WTC11 (cell line): ENCODE measurements at regions not wholly inside any gene's neighbourhood (a gene's known extent, or its start where the extent isn't known, plus 50 kb on each side); places are given as distances from the start of the nearest gene placed in this dataset.
A peak's percentile ranks its signal among the peaks of the same experiment; 100 is the strongest.

Experiments
- ATAC-seq: fragments of 200-7000 bp; cut with Tn5 transposase; 2 replicates; pipeline ENCODE4 v1.10.0; 2021; ENCODE audit warnings: mild to moderate bottlenecking, moderate library complexity
- CTCF ChIA-PET: fragments of 300-600 bp; sonication (Branson Sonifier 250); formaldehyde crosslinking; loops from one replicate; lab custom pipeline; 2021; ENCODE audit warnings: antibody characterized with exemption; lab: Charles Lee
- POLR2A ChIA-PET: fragments of 350-600 bp; sonication (Branson Sonifier 250); formaldehyde crosslinking; loops from one replicate; lab custom pipeline; 2021; ENCODE audit warnings: antibody characterized with exemption; lab: Charles Lee
- DNase-seq: peaks from one replicate; pipeline ENCODE4 v3.0.0; 2021; ENCODE audit warnings: low spot score
- H3K27ac Mint-ChIP-seq: 2 replicates; pipeline ENCODE4 v1.8.0; 2021; ENCODE audit warnings: mixed read lengths
- H3K27me3 Mint-ChIP-seq: 2 replicates; pipeline ENCODE4 v1.8.0; 2021; ENCODE audit warnings: low read depth, mild to moderate bottlenecking, moderate library complexity, mixed read lengths
- H3K36me3 Mint-ChIP-seq: 2 replicates; pipeline ENCODE4 v1.8.0; 2021; ENCODE audit warnings: mixed read lengths
- H3K4me1 Mint-ChIP-seq: 2 replicates; pipeline ENCODE4 v1.8.0; 2022; ENCODE audit warnings: mixed read lengths
- H3K4me3 Mint-ChIP-seq: 2 replicates; pipeline ENCODE4 v1.8.0; 2021; ENCODE audit warnings: mild to moderate bottlenecking, moderate library complexity, mixed read lengths
- H3K9me3 Mint-ChIP-seq: 2 replicates; pipeline ENCODE4 v1.8.0; 2021; ENCODE audit warnings: mixed read lengths
- ESRRA ChIP-seq: sonication (generic); formaldehyde crosslinking; IDR thresholded peaks from 2 replicates; pipeline ENCODE4 v1.8.1; 2022; ENCODE audit warnings: mild to moderate bottlenecking, missing genetic modification reagents, borderline replicate concordance
- FOXP1 ChIP-seq: sonication (generic); formaldehyde crosslinking; IDR thresholded peaks from 2 replicates; pipeline ENCODE4 v1.8.0; 2022; ENCODE audit warnings: missing genetic modification reagents, mild to moderate bottlenecking, moderate library complexity, borderline replicate concordance
- NFYB ChIP-seq: sonication (generic); formaldehyde crosslinking; conservative IDR thresholded peaks from 2 replicates; pipeline ENCODE4 v1.8.0; 2022; ENCODE audit warnings: low read depth, missing genetic modification reagents
- NR3C1 ChIP-seq: sonication (generic); formaldehyde crosslinking; conservative IDR thresholded peaks from 2 replicates; pipeline ENCODE4 v1.8.1; 2023; ENCODE audit warnings: low read depth, mild to moderate bottlenecking, missing genetic modification reagents
- OVOL2 ChIP-seq: fragments of 250-450 bp; sonication (Bioruptor Pico); IDR thresholded peaks from 2 replicates; pipeline ENCODE4 v1.9.0; 2021; ENCODE audit warnings: mild to moderate bottlenecking, borderline replicate concordance
- SOX15 ChIP-seq: fragments of 250-450 bp; sonication (Bioruptor Pico); IDR thresholded peaks from 2 replicates; pipeline ENCODE4 v1.9.0; 2021; ENCODE audit warnings: mild to moderate bottlenecking
- ZNF263 ChIP-seq: sonication (generic); formaldehyde crosslinking; IDR thresholded peaks from 2 replicates; pipeline ENCODE4 v1.8.1; 2022; ENCODE audit warnings: low read depth, mild to moderate bottlenecking, moderate library complexity, missing genetic modification reagents
- TF ChIP-seq, protein P1 (sequence below): sonication (generic); formaldehyde crosslinking; IDR thresholded peaks from 2 replicates; pipeline ENCODE4 v1.8.0; 2023; ENCODE audit warnings: mild to moderate bottlenecking, missing genetic modification reagents
- TF ChIP-seq, protein P2 (sequence below): fragments of 250-450 bp; sonication (Bioruptor Pico); IDR thresholded peaks from 2 replicates; pipeline ENCODE4 v1.9.0; 2021; ENCODE audit warnings: mild to moderate bottlenecking
- TF ChIP-seq, protein P3 (sequence below): sonication (generic); formaldehyde crosslinking; IDR thresholded peaks from 2 replicates; pipeline ENCODE4 v1.8.0; 2023; ENCODE audit warnings: missing genetic modification reagents, mild to moderate bottlenecking, borderline replicate concordance
- TF ChIP-seq, protein P4 (sequence below): sonication (generic); formaldehyde crosslinking; conservative IDR thresholded peaks from 2 replicates; pipeline ENCODE4 v1.8.1; 2023; ENCODE audit warnings: mild to moderate bottlenecking, low read depth, missing genetic modification reagents, moderate library complexity
- TF ChIP-seq, protein P5 (sequence below): fragments of 200-600 bp; IDR thresholded peaks from 2 replicates; pipeline ENCODE4 v1.8.0; 2022; ENCODE audit warnings: antibody characterized with exemption
- TF ChIP-seq, protein P6 (sequence below): sonication (generic); formaldehyde crosslinking; IDR thresholded peaks from 2 replicates; pipeline ENCODE4 v1.8.1; 2022; ENCODE audit warnings: mild to moderate bottlenecking, missing genetic modification reagents, moderate library complexity, borderline replicate concordance
- TF ChIP-seq, protein P7 (sequence below): fragments of 250-450 bp; sonication (Bioruptor Pico); conservative IDR thresholded peaks from 2 replicates; pipeline ENCODE4 v1.9.0; 2021; ENCODE audit warnings: mild to moderate bottlenecking

DNA sequence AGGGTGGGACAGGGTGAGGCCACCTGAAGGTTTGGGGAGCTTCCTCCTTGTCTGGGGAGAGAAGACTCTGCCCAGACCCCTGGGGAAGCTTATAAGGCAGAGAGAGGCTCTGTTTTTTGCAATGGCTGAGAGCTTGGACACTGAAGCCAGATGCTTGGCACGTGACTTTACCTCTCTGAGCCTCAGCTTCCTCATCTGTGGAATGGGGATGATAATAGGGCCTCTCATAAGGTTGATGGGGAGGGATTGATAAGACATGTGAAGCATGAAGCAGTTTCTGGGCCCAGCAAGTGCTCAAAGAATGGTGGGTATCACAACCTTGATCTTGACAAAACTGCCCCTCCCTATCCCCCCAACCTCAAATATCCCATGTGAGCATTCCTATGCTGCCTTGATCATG is 195.4 kb upstream of the LHX5 start (continued):
- TF ChIP-seq, protein P1, sequence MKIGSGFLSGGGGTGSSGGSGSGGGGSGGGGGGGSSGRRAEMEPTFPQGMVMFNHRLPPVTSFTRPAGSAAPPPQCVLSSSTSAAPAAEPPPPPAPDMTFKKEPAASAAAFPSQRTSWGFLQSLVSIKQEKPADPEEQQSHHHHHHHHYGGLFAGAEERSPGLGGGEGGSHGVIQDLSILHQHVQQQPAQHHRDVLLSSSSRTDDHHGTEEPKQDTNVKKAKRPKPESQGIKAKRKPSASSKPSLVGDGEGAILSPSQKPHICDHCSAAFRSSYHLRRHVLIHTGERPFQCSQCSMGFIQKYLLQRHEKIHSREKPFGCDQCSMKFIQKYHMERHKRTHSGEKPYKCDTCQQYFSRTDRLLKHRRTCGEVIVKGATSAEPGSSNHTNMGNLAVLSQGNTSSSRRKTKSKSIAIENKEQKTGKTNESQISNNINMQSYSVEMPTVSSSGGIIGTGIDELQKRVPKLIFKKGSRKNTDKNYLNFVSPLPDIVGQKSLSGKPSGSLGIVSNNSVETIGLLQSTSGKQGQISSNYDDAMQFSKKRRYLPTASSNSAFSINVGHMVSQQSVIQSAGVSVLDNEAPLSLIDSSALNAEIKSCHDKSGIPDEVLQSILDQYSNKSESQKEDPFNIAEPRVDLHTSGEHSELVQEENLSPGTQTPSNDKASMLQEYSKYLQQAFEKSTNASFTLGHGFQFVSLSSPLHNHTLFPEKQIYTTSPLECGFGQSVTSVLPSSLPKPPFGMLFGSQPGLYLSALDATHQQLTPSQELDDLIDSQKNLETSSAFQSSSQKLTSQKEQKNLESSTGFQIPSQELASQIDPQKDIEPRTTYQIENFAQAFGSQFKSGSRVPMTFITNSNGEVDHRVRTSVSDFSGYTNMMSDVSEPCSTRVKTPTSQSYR (CRISPR knock-in tag): no peak
- TF ChIP-seq, protein P2, sequence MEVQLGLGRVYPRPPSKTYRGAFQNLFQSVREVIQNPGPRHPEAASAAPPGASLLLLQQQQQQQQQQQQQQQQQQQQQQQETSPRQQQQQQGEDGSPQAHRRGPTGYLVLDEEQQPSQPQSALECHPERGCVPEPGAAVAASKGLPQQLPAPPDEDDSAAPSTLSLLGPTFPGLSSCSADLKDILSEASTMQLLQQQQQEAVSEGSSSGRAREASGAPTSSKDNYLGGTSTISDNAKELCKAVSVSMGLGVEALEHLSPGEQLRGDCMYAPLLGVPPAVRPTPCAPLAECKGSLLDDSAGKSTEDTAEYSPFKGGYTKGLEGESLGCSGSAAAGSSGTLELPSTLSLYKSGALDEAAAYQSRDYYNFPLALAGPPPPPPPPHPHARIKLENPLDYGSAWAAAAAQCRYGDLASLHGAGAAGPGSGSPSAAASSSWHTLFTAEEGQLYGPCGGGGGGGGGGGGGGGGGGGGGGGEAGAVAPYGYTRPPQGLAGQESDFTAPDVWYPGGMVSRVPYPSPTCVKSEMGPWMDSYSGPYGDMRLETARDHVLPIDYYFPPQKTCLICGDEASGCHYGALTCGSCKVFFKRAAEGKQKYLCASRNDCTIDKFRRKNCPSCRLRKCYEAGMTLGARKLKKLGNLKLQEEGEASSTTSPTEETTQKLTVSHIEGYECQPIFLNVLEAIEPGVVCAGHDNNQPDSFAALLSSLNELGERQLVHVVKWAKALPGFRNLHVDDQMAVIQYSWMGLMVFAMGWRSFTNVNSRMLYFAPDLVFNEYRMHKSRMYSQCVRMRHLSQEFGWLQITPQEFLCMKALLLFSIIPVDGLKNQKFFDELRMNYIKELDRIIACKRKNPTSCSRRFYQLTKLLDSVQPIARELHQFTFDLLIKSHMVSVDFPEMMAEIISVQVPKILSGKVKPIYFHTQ (CRISPR knock-in tag): no peak
- TF ChIP-seq ZNF263: no peak

DNA sequence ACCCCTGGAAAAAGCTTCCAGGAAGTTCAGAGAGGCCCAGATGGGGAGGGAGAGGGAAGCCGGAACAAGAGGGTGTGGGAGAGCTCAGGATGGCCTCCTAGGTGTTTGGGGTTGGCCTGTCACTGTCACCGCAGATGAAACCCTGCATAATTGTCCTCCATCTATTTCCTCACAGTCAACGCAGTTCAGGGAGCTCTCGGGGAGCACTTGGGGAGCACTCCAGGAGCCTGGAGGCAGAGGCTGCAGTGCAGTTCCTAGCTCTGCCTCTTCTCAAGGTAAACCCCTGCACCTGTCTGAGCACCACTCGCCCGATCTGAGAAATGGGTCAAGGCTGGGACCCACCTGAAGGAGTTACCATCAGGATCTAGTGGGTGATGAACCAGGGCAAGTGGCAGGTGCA is 194.6 kb upstream of the LHX5 start:
- ChIA-PET POLR2A (no interaction called here), CTCF (interaction anchor here (0.6 kb wide), 1 partner anchor 73 kb away, joined by 3 read pairs; no protein-coding TSS in a partner anchor)
- Mint-ChIP-seq H3K4me3 (no peak overlapping the region), H3K27me3 (no peaks in the 10 kb centered on the region), H3K27ac (no peak overlapping the region), H3K4me1 (peaks cover 22% of the 10 kb centered on the region), H3K36me3 (no peaks in the 10 kb centered on the region), H3K9me3 (no peaks in the 10 kb centered on the region)
- no peak for DNase-seq
- ATAC-seq: no peak
- TF ChIP-seq ESRRA (CRISPR knock-in tag) (no peak), ZNF263 (peak; percentile 91)
- TF ChIP-seq, protein P3, sequence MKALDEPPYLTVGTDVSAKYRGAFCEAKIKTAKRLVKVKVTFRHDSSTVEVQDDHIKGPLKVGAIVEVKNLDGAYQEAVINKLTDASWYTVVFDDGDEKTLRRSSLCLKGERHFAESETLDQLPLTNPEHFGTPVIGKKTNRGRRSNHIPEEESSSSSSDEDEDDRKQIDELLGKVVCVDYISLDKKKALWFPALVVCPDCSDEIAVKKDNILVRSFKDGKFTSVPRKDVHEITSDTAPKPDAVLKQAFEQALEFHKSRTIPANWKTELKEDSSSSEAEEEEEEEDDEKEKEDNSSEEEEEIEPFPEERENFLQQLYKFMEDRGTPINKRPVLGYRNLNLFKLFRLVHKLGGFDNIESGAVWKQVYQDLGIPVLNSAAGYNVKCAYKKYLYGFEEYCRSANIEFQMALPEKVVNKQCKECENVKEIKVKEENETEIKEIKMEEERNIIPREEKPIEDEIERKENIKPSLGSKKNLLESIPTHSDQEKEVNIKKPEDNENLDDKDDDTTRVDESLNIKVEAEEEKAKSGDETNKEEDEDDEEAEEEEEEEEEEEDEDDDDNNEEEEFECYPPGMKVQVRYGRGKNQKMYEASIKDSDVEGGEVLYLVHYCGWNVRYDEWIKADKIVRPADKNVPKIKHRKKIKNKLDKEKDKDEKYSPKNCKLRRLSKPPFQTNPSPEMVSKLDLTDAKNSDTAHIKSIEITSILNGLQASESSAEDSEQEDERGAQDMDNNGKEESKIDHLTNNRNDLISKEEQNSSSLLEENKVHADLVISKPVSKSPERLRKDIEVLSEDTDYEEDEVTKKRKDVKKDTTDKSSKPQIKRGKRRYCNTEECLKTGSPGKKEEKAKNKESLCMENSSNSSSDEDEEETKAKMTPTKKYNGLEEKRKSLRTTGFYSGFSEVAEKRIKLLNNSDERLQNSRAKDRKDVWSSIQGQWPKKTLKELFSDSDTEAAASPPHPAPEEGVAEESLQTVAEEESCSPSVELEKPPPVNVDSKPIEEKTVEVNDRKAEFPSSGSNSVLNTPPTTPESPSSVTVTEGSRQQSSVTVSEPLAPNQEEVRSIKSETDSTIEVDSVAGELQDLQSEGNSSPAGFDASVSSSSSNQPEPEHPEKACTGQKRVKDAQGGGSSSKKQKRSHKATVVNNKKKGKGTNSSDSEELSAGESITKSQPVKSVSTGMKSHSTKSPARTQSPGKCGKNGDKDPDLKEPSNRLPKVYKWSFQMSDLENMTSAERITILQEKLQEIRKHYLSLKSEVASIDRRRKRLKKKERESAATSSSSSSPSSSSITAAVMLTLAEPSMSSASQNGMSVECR (CRISPR knock-in tag): no peak
- TF ChIP-seq, all 79 proteins: peak for 1

DNA sequence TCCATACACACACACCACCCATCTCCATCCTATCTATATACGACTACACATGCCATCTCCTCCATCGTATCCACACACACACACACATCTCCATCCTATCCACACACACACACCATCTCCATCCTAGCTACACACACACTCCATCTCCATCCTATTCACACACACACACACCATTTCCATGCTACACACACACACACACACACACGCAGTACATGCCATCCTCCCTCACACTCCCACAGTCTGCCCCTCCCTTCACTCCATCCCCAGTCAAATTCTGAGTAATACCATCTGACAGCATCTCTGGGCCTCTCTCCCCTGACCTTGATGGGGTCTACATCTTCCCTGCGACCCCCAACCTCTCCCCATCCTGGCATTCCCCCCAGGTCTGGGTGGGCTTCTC is 193.8 kb upstream of the LHX5 start:
- Mint-ChIP-seq H3K27me3 (peaks cover 3% of the 10 kb centered on the region; the same call in 1 of the 2 replicates), H3K36me3 (no peaks in the 10 kb centered on the region), H3K4me1 (peaks cover 22% of the 10 kb centered on the region), H3K27ac (no peak overlapping the region), H3K9me3 (no peaks in the 10 kb centered on the region), H3K4me3 (no peak overlapping the region)
- CTCF ChIA-PET: no interaction called here
- DNase-seq (no peak), ATAC-seq (no peak)
- POLR2A ChIA-PET: no interaction called here
- TF ChIP-seq FOXP1 (CRISPR knock-in tag) (no peak), NFYB (no peak), OVOL2 (no peak), SOX15 (CRISPR knock-in tag) (no peak), NR3C1 (no peak)
- TF ChIP-seq, protein P4, sequence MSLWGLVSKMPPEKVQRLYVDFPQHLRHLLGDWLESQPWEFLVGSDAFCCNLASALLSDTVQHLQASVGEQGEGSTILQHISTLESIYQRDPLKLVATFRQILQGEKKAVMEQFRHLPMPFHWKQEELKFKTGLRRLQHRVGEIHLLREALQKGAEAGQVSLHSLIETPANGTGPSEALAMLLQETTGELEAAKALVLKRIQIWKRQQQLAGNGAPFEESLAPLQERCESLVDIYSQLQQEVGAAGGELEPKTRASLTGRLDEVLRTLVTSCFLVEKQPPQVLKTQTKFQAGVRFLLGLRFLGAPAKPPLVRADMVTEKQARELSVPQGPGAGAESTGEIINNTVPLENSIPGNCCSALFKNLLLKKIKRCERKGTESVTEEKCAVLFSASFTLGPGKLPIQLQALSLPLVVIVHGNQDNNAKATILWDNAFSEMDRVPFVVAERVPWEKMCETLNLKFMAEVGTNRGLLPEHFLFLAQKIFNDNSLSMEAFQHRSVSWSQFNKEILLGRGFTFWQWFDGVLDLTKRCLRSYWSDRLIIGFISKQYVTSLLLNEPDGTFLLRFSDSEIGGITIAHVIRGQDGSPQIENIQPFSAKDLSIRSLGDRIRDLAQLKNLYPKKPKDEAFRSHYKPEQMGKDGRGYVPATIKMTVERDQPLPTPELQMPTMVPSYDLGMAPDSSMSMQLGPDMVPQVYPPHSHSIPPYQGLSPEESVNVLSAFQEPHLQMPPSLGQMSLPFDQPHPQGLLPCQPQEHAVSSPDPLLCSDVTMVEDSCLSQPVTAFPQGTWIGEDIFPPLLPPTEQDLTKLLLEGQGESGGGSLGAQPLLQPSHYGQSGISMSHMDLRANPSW (CRISPR knock-in tag): no peak
- TF ChIP-seq, protein P5, sequence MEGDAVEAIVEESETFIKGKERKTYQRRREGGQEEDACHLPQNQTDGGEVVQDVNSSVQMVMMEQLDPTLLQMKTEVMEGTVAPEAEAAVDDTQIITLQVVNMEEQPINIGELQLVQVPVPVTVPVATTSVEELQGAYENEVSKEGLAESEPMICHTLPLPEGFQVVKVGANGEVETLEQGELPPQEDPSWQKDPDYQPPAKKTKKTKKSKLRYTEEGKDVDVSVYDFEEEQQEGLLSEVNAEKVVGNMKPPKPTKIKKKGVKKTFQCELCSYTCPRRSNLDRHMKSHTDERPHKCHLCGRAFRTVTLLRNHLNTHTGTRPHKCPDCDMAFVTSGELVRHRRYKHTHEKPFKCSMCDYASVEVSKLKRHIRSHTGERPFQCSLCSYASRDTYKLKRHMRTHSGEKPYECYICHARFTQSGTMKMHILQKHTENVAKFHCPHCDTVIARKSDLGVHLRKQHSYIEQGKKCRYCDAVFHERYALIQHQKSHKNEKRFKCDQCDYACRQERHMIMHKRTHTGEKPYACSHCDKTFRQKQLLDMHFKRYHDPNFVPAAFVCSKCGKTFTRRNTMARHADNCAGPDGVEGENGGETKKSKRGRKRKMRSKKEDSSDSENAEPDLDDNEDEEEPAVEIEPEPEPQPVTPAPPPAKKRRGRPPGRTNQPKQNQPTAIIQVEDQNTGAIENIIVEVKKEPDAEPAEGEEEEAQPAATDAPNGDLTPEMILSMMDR: no peak
- TF ChIP-seq, protein P6, sequence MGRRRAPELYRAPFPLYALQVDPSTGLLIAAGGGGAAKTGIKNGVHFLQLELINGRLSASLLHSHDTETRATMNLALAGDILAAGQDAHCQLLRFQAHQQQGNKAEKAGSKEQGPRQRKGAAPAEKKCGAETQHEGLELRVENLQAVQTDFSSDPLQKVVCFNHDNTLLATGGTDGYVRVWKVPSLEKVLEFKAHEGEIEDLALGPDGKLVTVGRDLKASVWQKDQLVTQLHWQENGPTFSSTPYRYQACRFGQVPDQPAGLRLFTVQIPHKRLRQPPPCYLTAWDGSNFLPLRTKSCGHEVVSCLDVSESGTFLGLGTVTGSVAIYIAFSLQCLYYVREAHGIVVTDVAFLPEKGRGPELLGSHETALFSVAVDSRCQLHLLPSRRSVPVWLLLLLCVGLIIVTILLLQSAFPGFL: no peak
- TF ChIP-seq, protein P7, sequence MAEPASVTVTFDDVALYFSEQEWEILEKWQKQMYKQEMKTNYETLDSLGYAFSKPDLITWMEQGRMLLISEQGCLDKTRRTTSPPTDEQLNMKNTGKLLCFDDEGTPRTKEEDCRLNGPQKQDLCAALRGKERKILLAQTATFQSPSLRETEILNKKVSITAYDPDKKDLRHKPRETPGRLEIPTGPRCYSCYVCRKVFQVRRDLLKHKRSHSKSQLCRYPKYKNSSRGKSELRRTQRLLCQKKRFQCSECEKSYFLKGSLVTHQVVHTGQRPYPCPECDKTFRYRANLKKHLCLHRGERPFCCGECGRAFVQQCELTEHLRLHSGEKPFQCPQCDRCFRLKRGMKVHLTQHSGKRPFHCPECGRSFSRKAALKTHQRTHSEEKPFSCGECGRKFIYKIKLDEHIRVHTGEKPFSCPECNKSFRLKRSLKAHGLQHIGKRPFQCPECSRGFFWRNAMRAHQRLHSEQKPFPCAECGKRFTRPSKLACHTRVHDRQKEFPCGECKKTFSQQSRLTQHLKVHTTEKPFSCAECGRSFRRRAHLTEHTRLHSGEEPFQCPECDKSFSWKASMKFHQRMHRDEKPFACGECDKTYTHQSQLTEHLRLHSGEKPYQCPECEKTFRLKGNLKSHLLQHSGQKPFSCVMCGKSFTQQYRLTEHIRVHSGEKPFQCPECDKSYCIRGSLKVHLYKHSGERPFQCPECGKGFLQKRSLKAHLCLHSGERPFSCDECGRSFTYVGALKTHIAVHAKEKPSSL (CRISPR knock-in tag): no peak
